ENCODE measurements at regions not wholly inside any gene's neighbourhood (a gene's known extent, or its start where the extent isn't known, plus 50 kb on each side); places are given as distances from the start of the nearest gene placed in this dataset.

DNA sequence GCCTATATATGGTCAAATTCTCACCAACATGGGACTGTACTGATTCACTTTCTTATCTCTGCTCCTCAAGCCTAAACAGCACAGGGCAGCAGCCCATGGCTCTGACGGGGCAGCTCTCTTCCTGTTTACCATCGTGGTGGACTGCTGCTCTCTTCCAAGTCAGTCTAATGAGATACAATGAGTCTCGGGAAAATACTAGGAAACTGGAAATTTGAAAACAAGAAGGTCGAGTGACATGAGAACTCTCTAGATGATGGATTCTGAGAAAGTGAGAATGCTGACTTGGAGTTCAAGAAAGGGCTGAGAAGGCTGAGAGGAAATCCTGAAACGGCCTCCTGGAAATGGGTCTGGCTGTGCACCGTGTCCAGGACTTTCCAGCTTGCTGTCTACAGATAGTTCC lies 122.8 kb upstream of the ARGLU1 start:
- TF ChIP-seq, protein P1, sequence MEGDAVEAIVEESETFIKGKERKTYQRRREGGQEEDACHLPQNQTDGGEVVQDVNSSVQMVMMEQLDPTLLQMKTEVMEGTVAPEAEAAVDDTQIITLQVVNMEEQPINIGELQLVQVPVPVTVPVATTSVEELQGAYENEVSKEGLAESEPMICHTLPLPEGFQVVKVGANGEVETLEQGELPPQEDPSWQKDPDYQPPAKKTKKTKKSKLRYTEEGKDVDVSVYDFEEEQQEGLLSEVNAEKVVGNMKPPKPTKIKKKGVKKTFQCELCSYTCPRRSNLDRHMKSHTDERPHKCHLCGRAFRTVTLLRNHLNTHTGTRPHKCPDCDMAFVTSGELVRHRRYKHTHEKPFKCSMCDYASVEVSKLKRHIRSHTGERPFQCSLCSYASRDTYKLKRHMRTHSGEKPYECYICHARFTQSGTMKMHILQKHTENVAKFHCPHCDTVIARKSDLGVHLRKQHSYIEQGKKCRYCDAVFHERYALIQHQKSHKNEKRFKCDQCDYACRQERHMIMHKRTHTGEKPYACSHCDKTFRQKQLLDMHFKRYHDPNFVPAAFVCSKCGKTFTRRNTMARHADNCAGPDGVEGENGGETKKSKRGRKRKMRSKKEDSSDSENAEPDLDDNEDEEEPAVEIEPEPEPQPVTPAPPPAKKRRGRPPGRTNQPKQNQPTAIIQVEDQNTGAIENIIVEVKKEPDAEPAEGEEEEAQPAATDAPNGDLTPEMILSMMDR (conservative IDR thresholded peaks at IDR 0.05), result no peak
- TF ChIP-seq ZFX (IDR thresholded peaks at IDR 0.05), result no peak

DNA sequence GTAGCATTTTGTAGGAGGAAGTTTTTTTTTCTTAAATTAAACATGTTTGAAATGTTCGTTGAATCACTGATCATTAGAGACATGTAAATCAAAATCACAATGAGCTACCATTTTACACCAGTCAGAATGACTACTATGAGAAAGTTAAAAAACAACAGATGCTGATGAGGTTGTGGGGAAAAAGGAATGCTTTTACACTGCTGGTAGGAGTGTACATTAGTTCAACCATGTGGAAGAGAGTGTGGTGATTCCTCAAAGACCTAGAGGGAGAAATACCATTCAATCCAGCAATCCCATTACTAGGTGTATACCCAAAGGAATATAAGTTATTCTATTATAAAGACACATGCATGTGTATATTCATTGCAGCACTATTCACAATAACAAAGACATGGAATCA lies 122.0 kb upstream of the ARGLU1 start:
- no peak for TF ChIP-seq ZFX (IDR thresholded peaks at IDR 0.05)
- TF ChIP-seq, protein P1 (conservative IDR thresholded peaks at IDR 0.05), result no peak
- H3K27ac ChIP-seq, result no peak overlapping the region

More for the DNA sequence above, 122.8 kb upstream of the ARGLU1 start:
- no peak overlapping the region for H3K27ac ChIP-seq

DNA sequence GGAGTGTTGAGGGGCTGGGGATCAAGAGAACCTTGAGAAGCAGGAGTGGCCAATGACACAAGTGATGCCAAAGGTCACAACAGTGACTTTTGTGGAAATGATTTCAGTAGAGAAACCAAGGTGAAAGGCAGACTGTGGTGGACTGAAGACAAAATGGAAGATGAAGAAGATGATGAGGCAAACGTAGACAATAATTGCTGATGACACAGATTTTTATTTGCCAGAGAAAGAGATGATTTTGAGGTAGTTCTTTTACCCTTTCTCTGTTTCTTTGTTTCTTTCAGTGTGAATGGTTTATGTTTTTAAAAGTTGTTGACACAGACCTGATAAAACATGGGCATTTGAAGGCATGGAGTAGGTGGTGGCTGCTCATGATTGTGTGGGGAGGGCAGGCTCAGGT lies 121.0 kb upstream of the ARGLU1 start:
- TF ChIP-seq, protein P1 (conservative IDR thresholded peaks at IDR 0.05), result no peak
- no peak for TF ChIP-seq ZFX (IDR thresholded peaks at IDR 0.05)
- H3K27ac ChIP-seq, result no peak overlapping the region

DNA sequence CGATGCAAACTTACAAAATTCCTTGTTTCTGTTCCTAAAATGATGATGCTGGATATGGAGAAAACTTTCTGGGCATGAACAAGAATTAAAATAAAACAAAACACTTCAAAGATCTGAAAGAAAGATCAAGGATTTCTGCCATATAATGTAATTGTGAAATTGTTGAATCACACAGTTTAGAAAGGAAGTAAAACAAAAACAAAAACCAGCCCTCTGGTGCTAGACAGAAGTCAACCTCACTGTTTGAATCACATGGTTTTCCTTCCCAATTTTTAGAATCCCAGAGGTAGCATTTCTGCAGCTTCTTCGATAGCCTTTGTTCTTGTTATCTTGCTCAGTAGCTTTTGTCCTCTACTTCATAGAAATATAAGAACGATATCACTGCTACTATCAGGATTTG lies 118.2 kb upstream of the ARGLU1 start:
- TF ChIP-seq, protein P1 (conservative IDR thresholded peaks at IDR 0.05), result no peak
- no peak for TF ChIP-seq ZFX (IDR thresholded peaks at IDR 0.05)
- H3K27ac ChIP-seq, result no peak overlapping the region

DNA sequence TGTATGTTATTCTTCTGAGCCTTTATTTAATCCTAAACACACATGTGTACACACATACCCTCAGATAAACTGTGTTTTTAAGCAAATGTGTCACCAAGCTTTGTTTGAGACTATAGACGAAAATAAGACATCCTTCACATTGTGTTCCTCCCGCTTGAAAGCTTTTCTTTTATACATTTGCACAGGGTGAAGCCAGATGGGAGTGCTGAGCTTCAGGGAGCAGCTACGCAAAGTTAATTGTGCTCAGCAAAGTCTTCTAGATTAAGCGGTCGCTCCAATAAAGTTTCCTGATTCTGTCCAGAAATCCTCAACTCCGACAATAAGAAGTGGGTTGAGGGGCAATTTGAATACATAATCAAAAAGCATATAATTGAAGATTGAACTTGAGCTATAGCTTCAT lies 117.2 kb upstream of the ARGLU1 start:
- TF ChIP-seq ZFX (IDR thresholded peaks at IDR 0.05), result no peak
- TF ChIP-seq, protein P1 (conservative IDR thresholded peaks at IDR 0.05), result no peak

DNA sequence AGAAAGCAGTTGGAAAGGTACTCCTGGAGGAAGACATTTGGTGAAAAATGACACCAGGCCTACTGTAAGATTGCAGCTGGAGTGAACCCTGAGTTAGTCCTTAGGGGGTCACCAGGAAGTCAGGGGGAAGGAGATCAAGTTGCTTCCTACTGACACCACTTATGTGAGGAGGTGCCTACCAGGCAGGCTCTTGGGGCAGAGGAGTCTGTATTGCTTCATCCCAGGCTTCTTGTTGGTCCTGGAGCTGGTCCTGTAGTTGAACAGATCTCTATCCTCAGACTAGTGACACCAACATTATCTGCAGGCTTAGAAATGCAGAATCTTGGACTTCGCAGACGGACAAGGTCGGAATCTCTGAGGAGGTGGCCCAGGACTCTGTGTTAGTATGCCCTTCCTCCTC lies 116.0 kb upstream of the ARGLU1 start:
- no peak for TF ChIP-seq ZFX (IDR thresholded peaks at IDR 0.05)
- TF ChIP-seq, protein P1 (conservative IDR thresholded peaks at IDR 0.05), result no peak
- no peak overlapping the region for H3K27ac ChIP-seq

More for the DNA sequence above, 117.2 kb upstream of the ARGLU1 start:
- H3K27ac ChIP-seq, result no peak overlapping the region

DNA sequence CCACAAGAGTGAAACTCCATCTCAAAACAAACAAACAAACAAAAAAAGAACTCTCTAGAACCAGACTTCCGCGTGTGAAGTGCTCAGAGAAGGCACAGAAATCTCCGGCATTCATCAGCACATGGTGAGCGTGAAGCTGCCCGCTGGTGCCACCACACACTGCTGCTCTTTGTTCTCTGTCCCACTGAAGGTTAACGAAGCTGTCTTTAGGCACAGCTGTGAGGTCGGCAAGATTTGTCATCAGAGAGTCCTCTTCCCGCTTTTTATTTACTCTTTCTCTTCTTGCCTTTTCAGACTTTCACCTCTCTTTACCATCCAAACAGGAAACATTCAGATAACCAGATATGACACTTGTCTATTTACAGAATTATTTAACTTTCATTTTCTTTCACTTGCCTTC lies 115.2 kb upstream of the ARGLU1 start:
- TF ChIP-seq ZFX (IDR thresholded peaks at IDR 0.05), result no peak
- TF ChIP-seq, protein P1 (conservative IDR thresholded peaks at IDR 0.05), result no peak
- no peak overlapping the region for H3K27ac ChIP-seq

Data from C4-2B (cell line).